Heart left ventricle (tissue), 13 donors: ENCODE measurements at regions not wholly inside any gene's neighbourhood (a gene's known extent, or its start where the extent isn't known, plus 50 kb on each side); places are given as distances from the start of the nearest gene placed in this dataset.

Source experiments
- CTCF ChIP-seq, 12 donors: fragments of 200-600 bp; sonication (generic) in 4 of 12; IDR thresholded peaks; one replicate each; pipeline versions ENCODE4 v1.5.0 to v1.8.0; 2018 to 2022; ENCODE audit warnings: antibody characterized with exemption in 12 of 12, mild to moderate bottlenecking in 5 of 12
- POLR2A ChIP-seq, 2 donors: fragments of 450-650 bp; IDR thresholded peaks; one replicate each; pipeline ENCODE4 v1.6.1; 2017; ENCODE audit warnings: antibody characterized with exemption in 2 of 2, mild to moderate bottlenecking in 2 of 2, moderate library complexity in 2 of 2
- donor health status: ischemic (EF 13 %, LVEDD 7.1; RV severe dilation, severe dysfunction).
- donor health status: DM: no; HTN: yes; CAD: no.
- donor health status: DM: no; HTN: no; CAD: no.
- donor health status: ischemic (EF 25% LVEDD 6.9; RV normal size, moderate dysfunction).
- donor health status: ischemic (EF 25% LVEDD 5.7; RV mildly dilated, moderate dysfunction).
- donor health status: ischemic (EF 35%, LVEDD 5.7; RV mildly dilated, moderate dysfunction).
- donor health status: nonischemic (EF 11% LVEDD 7.7; RV severe dilation, severe dysfunction).
- donor health status: DM: yes; HTN: yes; CAD: no.
- donor health status: PGD.
- donor health status: ischemic (EF 29% LVEDD 5.4; RV normal size, mild dysfunction).
- donor health status: nonischemic (EF 23%, LVEDD 6.1; RV moderate dilation, normal function).

- TF ChIP-seq CTCF (IDR thresholded peaks at IDR 0.05) (peak in 11 of 12 donors; percentile 17 to 56 (median 33)), POLR2A (IDR thresholded peaks at IDR 0.05) (no peak)
Observed at GRCh38 chr3:19065027-19065426, 83.3 kb upstream of the KCNH8 start.
